Vagina (tissue), 2 donors: ENCODE measurements at regions not wholly inside any gene's neighbourhood (a gene's known extent, or its start where the extent isn't known, plus 50 kb on each side); places are given as distances from the start of the nearest gene placed in this dataset.

Experiments used
- CTCF ChIP-seq, 3 experiments: fragments of 450-650 bp in 2 of 3; fragments of 200-600 bp in 1 of 3; sonication (generic) in 1 of 3; IDR thresholded peaks; one replicate each; pipeline ENCODE4 v1.5.1; 2017 to 2019; ENCODE audit warnings: antibody characterized with exemption in 3 of 3, mild to moderate bottlenecking in 2 of 3, moderate library complexity in 2 of 3
- POLR2A ChIP-seq, 2 donors: fragments of 450-650 bp; IDR thresholded peaks; one replicate each; pipeline ENCODE4 v1.6.1; 2017; ENCODE audit warnings: antibody characterized with exemption in 2 of 2, mild to moderate bottlenecking in 2 of 2, moderate library complexity in 2 of 2
- POLR2AphosphoS5 ChIP-seq, 2 donors: sonication (generic); formaldehyde crosslinking; IDR thresholded peaks; one replicate each; pipeline ENCODE4 v1.9.0; 2017; ENCODE audit warnings: antibody characterized with exemption in 2 of 2, mild to moderate bottlenecking in 2 of 2, low read depth in 1 of 2; ENCODE audit not compliant: insufficient read depth in 1 of 2

GRCh38 chr1:193850745-193851144, 664.3 kb upstream of the B3GALT2 start:
- TF ChIP-seq POLR2AphosphoS5 (IDR thresholded peaks at IDR 0.05; ENCODE audit: insufficient read depth in 1 of 2, low read depth in 1 of 2) (no peak), CTCF (IDR thresholded peaks at IDR 0.05) (no peak), POLR2A (IDR thresholded peaks at IDR 0.05) (no peak)
